ENCODE measurements at regions not wholly inside any gene's neighbourhood (a gene's known extent, or its start where the extent isn't known, plus 50 kb on each side); places are given as distances from the start of the nearest gene placed in this dataset.
"Not testable (repeated sequence)": the region's sequence is repeated elsewhere in the genome, so short reads cannot be mapped to it uniquely, and the experiment has no call there.

DNA sequence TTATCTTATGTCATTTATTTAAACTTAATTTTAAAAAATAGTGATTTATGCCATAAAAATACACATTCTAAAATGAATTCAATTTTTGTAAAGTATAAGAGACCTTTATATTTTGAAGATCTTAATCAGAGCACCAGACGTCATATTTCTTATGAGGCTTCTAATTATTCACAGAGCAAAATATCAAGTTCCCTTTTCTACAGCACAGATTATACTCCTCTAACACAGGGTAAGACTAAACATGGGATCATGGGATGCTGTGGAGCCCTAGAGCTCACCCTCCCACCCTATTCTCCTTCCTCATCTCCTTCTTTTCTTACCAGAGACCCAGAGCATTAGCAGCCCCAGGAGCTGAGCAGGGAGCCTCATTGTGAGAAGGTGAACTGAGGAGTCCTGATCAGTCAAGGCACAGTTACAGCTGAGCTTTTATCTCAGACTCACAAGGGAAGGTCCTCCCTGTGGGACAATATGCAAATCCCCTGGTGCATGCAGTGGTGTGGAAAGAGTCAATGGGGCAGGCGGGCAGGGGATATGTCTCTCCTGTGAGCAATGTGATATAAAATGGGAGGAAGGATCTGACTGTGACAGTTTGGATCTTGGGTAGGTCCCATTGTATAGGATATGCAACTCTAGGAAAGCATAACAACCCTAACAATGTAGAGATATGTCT lies 530.7 kb downstream of the RPIA start:
- not testable (repeated sequence) for DNase-seq (ENCODE audit: low read depth)

DNA sequence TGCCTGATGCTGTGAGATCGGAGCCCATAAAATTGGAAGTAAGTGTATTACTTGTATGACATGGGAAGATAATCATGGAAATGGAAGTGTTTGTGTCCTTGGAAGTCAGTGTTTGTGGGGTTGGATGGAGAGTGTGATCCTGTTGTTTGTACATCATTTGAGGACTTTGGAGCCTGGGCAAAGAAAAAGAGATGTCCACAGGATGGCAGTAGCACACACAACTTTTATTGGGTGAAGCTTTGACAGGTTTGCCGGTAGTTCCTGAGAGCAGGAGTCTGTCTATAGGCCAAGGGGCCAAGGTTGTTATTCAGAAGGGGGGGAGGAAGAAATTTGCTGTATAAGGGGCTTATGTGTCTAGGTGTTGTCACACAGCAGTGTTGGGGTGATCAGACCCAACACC lies 533.3 kb downstream of the RPIA start:
- not testable (repeated sequence) for DNase-seq (ENCODE audit: low read depth)

DNA sequence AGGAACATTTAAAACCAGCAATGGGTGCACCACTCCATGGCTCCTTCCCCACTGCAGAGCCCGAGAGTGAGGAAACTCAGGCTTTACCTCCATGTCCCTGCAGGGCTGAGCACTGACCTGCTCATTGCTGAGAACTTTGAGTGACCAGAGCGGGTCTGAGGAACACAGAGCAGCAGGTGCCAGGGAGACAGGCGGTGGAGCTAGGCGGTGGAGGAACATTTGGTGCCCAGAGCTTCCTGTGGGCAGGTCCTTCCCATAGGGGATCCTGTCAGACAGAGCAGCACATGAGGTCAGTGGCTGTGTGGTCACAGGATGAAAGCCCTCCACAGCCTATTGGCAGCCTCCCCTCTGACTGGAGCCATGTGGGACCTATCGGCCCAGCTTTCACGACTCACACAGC lies 538.5 kb downstream of the RPIA start:
- not testable (repeated sequence) for DNase-seq (ENCODE audit: low read depth)

DNA sequence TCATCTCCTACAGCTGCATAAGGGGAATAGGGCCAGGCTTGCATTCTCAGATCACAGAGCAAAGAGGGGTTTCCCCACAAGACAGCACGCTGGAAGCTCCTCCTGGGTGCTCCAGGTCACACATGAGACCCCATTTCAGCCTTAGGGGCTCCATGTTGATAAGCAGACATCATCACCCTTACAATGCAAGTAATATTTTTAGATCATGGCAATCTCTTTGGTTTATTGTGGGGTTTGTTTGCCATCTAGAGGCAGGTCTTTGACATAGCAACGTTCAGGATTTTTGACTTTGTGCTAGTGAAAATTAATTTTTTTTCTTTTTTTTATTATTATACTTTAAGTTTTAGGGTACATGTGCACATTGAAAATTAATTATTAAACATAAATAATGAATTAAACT lies 539.8 kb downstream of the RPIA start:
- DNase-seq (ENCODE audit: low read depth): not testable (repeated sequence)

DNA sequence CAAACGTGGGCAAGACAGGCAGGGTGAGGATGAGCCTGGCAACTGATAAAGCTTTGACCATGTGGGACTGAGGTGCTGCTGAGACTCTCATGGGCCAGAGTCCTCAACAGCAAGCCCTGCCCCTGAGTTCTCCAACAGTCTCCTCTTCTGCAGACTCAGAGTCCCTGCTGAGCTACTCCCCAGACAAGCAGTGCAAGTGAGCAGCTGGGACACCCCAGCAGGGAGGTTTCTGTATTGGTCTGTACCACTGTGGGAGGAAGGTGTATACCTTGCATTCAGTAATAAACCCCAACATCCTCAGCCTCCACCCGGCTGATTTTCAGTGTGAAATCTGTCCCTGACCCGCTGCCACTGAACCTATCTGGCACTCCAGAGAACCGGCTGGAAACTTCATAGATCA lies 542.5 kb downstream of the RPIA start:
- not testable (repeated sequence) for DNase-seq (ENCODE audit: low read depth)

DNA sequence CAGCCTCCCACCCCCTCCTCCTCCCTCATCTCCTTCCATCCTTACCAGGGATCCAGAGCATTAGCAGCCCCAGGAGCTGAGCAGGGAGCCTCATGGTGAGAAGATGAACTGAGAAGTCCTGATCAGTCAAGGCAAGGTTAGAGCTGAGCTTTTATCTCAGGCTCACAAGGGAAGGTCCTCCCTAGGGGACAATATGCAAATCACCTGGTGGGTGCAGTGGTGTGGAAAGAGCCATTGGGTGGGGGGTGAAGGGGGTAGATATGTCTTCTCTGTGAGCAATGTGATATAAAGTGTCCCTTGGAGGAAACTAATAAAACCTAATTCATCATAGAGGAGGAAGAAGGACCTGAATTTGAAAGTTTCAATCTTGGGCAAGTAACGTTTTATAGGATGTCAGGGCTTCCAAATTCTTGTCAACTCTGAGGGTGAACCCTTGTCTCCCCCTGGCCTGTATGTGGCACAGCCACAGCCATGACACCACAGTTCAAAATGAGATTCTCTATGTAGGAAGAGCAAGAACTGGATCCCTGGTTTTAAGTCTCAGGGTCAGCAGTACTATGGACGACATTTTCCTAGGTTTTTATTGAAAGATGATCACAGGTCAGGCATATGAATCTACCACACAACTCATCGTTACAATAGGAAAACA lies 543.5 kb downstream of the RPIA start:
- not testable (repeated sequence) for DNase-seq (ENCODE audit: low read depth)

DNA sequence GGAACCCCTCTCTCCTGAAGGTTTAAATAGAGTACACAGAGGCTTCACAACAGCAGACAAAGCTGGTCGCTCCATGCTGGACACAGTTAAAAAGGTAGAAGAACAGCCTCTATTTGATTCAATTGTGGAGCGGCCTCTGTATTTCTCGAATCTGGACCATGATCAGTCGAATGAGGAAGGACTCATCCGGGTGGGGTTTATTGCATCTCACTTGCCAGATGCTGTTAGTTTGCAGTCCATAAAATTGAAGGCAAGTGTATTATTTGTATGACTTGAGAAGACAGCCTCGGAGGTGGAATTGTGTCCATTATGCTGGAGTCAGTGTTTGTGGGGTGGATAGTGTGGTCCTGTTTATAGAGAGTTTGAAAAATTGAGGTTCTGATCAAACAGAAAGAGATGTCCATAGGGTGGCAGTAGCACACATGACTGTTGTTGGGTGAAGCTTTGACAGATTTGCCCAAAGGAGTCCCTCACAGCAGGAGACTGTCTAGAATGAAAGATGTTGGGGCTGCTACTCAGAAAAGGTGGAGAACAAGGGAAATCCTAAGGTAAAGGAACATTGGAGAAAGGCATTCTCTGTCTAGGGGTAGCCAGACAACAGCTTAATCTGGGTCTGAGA lies 545.5 kb downstream of the RPIA start:
- not testable (repeated sequence) for DNase-seq (ENCODE audit: low read depth)

DNA sequence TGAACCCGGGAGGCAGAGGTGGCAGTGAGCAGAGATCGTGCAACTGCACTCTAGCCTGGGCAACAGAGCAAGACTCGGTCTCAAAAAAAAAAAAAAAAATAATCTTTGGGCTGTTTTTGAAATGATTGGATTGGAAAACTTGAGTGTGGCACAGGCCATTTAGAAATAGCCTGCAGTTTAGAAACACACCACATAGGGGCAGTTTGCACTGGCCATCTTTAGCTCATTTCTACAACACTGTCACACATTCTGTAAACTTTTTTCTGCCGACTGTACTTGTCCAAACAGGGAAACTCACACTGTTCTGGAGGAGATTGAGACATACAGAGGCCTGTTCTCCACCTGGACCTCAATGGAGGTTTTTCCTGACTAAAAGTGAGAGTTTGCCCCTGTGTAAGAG lies 546.3 kb downstream of the RPIA start:
- not testable (repeated sequence) for DNase-seq (ENCODE audit: low read depth)

DNA sequence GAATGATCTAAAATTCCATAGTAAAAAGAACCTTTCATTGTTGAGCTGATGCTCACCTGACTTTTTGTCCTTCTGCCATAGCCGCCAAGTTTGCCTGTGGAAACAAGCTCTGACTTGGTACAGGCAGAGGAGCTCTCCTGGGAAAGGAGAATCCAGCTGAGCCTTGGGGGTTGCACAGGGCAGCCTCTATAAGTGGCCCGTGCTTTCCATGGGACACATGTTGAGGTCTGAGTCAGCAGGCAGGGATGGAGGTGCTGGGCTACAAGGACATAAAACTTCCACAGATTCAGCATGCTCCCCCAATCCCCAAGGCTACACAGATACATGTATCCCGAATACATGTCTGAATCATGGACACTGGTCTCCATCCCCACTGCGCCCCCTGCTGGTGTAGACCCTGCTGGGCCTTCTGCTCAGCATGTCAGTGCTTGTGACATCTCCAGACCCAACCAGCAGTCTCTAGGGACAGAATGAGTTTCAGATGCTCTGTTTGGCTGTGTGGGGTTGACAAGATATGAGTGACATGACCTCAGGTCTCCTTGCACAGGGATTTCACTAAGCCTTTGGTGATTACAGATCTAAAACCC lies 551.7 kb downstream of the RPIA start:
- not testable (repeated sequence) for DNase-seq (ENCODE audit: low read depth)

DNA sequence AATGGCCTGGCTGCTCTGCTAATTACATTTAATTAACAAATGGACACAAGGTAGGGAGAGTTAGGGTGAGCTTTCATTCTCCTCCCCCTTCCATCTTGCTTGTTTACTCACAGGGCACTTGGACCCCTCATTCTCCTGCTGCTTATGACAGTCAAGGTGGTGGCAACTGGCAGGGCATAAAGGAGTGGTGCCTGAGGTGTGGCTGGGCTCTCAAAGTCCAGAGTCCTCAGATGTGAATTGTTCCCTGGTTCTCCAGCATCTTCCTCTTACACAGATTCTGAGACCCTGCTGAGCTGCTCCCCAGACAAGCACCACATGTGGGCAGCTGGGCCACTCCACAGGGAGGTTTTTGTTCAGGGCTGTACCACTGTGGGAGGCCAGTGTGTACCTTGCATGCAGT lies 552.9 kb downstream of the RPIA start:
- not testable (repeated sequence) for DNase-seq (ENCODE audit: low read depth)

DNA sequence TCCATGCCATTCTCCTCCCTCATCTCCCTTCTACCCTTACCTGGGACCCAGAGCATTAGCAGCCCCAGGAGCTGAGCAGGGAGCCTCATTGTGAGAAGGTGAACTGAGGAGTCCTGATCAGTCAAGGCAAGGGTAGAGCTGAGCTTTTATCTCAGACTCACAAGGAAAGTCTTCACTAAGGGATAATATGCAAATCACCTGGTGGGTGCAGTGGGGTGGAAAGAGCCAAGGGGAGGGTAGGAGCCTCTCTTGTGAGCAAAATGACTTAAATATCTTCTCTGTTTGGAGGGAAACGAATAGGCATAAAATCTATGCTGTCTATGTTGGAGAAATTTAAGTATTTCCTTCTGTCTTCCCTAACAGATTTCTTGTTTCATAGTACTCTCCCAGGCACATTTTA lies 554.0 kb downstream of the RPIA start:
- not testable (repeated sequence) for DNase-seq (ENCODE audit: low read depth)

DNA sequence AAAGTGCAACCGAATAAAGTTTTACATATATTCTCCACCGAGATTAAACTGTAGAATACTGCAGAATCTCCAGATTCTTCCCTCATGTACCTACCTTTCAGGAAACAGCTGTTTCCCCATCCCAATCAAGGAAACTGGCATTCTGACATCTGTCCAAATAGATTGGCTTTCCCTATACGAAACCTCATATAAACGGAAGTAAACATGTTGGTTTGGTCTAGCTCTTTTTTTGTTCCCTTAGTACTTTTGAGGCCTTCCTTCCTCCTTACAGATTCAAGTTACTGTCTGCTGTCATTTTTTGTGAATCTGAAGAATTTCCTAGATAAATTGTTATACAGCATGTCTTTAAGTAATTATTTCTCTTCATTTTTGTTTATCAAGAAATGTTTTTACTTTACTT lies 554.6 kb downstream of the RPIA start:
- peak; percentile 44 for DNase-seq (ENCODE audit: low read depth)

DNA sequence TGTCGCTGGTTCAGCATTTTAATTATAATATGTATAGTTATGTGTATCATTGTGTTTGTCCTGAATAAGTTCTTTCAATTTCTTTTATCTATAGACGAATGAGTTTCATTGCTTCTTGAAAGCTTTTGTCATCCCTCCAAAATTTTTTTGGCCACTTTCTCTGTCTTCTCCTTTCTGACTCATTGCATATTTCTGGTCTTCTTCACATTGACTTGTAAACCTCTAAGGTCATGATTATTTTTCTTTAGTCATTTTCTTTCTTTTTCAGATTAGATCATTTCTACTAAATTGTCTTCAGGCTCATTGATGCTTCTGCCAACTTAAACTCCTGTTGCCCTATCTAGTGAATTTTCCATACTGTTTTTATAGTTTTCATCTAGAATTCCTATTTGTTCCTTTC lies 555.1 kb downstream of the RPIA start:
- DNase-seq (ENCODE audit: low read depth): not testable (repeated sequence)

DNA sequence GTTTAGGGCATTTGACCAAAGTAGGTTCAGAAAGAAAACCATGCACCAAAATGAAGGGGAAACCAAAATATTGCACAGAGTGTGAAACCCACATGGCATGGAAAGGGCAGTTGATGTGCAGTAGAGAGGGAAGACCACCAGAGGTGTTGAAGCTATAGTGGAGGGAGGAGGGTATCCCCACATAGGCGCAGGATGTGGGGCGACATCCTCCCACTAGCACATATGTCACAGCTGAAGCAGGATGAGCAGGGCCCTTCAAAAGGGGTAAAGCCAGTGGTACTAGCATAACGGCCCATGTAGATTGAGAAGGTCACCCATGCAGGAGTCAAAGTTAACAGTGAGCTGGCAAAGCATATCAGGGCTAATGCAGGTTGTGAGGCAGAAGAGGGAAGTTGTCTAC lies 563.5 kb downstream of the RPIA start:
- DNase-seq (ENCODE audit: low read depth): not testable (repeated sequence)

DNA sequence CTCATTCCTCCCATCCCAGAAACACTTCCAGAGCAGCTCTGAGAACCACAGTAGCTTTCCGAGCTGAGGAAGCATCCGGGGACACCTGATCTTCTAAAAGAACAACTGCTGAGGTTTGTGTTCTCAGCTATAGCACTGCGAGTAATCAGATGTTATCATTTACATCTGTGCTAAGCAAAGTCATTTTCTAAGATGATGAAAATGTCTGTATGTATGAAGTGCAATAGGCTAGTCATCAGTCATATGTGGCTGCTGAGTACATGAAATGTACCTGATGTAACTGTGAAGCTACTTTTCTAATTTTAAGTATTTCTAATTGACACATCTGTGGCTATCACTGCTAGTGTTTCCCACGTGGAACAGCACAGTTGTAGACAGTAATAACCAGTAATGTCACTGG lies 582.0 kb downstream of the RPIA start:
- DNase-seq (ENCODE audit: low read depth): not testable (repeated sequence)

DNA sequence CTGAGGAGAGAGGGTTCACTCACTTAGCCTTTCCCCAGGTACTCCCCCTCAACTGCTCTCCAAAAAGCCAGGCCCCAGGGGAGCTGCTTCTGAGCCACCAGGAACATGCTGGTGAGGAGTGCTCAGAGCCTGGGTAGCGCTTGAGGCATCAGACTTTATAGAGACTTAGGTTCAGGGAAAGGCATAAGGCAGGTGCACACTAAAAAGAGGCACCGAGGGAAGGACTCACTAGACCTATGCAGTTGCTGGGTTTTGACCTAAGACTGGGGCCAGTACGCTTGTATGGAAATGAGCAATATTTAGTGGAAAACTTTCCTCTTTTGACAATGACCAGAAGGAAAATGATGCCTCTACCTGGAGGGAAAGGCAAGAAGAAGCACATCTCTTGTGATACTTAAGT lies 589.1 kb downstream of the RPIA start:
- not testable (repeated sequence) for DNase-seq (ENCODE audit: low read depth)

DNA sequence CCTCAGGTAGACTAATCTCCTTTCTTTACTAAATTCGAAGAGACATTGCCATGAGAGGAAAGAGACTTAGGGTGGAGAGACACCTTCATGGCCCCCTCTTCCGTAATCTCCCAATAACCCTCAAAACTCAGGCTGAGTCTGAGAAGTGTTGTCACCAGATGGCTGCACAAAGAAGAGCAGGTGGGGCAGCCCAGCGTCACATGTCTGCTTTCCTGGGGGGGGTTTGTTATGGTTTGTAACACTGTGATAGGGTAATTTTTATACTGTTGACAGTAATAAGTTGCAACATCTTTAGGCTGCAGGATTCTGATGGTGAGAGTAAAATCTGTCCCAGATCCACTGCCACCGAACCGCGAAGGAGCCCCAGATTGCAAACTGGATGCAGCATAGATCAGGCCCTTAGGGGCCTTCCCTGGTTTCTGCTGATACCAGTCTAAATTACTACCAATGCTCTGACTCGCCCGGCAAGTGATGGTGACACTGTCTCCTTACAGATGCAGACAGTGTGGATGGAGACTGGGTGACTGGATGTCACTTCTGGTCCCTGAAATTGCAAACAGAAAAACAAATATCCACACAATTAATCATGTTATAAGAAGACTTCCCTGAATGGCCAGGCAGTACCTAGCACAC lies 595.1 kb downstream of the RPIA start:
- not testable (repeated sequence) for DNase-seq (ENCODE audit: low read depth)

DNA sequence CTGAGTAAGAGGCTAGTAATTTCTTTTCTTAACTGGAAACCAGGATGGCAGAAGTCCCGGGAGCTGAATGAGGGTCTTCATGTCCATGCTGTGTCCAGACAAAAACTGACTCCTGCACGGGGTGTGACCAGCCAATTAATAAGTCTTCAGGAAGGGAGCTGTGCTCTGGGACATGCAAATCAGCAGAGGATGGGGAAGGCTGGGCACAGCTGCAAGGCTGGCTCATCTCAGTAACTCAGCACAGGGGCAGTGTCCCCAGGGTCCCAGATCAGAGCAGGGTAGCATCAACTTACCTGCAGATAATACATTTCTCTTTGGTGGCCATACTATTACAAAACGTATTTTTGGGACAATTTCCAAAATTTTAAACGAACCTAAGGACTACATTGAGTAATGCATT lies 595.6 kb downstream of the RPIA start:
- DNase-seq (ENCODE audit: low read depth): not testable (repeated sequence)

DNA sequence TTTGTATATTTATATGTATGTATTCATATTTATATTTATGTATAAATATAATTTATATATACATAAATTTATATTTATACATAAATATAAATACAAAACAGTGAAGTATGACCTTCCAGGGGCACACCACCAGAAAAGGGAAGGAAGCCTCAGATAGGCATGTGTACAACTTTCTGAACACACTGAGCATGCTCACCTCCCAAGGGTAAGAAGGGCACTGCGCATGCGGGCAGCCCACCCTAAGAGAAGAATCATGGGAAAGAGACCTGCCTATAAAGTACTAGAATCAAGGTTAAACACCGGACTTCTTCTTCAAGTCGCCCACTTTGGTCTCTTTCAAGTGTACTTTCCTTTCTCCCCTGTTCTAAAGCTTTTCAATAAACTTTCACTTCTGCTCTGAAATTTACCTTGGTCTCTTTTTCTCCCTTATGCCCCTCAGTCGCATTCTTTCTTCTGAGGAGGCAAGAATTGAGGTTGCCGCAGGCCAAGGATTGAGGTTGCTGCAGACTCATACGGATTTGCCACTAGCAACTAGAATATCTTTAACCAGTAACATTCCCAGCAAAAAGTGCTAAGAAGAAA lies 600.3 kb downstream of the RPIA start:
- DNase-seq (ENCODE audit: low read depth): not testable (repeated sequence)

DNA sequence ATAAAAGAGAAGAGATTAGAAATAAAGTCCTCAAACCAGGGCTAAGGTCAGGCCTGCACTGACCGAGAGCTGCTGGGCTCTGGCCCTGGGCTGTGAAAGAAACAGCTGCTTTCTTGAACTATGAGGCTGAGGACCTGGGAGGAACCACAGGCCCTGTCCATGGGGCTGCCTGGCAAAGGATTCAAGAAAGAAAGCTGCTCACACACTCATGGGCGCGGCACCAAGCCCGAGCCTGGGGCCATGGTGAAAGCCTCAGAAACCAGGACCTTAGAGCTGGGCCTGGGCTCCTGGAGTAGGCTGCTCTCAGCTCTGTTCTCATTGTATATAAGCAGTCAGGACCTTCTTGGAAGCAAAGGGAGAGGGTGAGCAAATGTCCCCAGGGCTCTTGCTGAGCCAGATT lies 601.9 kb downstream of the RPIA start:
- DNase-seq (ENCODE audit: low read depth): not testable (repeated sequence)

DNA sequence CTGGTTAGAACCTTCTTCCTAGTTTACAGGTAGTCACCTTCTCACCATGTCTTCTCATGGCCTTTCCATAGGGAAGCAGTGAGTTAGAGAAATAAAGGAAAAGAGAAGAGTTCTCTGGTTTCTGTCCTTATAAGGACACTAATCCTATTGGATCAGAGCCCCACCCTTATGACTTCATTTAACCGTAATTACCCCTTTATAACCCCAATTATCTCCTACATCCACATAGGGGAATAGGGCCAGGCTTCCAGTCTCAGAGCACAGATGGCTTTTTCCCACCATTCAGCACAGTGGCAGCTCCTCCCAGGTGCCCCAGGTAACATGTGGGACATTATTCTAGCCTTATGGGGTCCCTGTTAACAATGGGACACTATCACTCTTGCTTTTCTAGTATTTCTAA lies 602.9 kb downstream of the RPIA start:
- DNase-seq (ENCODE audit: low read depth): not testable (repeated sequence)

DNA sequence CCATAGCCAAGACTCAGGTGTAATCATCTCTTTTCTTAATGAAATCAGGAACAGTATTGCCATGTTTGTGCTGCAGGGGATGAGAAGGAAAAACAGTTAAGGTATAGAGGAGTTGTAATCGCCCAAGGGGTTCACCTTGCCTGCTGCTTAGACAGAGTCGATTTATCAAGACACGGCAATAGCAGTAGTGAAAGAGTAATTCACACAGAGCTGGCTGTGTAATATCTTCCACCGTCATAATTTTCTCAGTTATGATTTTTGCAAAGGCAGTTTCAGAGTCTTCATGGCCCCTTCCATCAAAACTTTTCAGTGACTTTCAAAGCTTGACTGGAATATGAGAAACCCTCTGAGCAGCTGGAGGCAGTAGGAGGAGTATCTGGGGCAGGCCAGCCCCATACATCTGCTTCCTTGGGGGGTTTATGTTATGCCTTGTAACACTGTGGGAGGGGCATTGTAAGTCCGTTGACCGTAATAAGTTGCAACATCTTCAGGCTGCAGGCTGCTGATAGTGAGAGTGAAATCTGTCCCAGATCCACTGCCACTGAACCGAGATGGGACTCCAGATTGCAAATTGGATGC lies 605.4 kb downstream of the RPIA start:
- DNase-seq (ENCODE audit: low read depth): not testable (repeated sequence)

All from CMK (cell line).